ENCODE measurements at regions not wholly inside any gene's neighbourhood (a gene's known extent, or its start where the extent isn't known, plus 50 kb on each side); places are given as distances from the start of the nearest gene placed in this dataset.

DNA sequence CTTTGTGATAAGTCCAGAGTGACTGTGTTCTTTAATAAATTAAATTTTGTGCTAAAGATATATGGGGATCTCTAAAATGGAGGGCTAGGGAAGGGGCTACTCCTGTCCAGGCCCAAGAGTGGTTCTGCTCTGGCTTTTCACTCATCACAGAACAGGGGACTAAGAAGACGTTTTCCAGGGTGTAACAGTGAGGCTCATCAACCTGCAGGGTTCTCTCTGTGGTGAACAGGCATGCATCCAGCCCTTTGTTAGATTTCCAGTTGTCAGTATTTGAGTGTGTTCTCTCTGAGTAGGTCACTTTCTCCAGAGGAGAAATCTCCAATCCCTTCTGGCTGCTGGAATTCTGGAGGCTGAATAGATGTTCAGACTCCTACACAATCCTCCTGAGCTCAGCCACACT, 408.9 kb downstream of the PLCL1 start:
- ChIA-PET POLR2A (no interaction called here), CTCF (no interaction called here)

DNA sequence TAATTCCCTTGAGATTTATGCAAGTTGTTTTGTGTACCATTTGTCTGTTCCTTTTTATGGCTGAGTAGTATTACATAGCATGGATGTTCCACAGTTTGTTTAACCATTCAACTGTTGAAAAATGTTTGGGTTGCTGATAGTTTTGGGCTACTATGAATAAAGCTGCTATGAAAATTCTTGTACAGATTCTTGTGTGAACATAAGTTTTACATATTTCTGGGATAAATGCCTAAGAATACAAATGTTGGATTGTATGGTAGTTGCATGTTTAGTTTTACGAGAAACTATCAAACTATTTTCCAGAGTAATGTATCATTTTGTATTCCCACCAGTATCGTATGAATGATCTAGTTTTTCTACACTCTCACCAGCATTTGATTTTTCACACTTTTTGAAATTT, 407.3 kb downstream of the PLCL1 start:
- no peaks in the 10 kb centered on the region for H3K36me3 Mint-ChIP-seq (ENCODE audit: low read depth)
- ATAC-seq (no peak), DNase-seq (no peak)
- CTCF ChIA-PET = no interaction called here
- POLR2A ChIA-PET = no interaction called here
- peaks cover 4% of the 10 kb centered on the region for H3K27me3 Mint-ChIP-seq (ENCODE audit: low read depth)
- H3K4me1 Mint-ChIP-seq (ENCODE audit: low read depth) = no peaks in the 10 kb centered on the region
- H3K4me3 Mint-ChIP-seq = no peak overlapping the region
- H3K9me3 Mint-ChIP-seq (ENCODE audit: insufficient read depth) = no peaks in the 10 kb centered on the region
- no peak overlapping the region for H3K27ac Mint-ChIP-seq

More for the DNA sequence above, 408.9 kb downstream of the PLCL1 start:
- Mint-ChIP-seq H3K4me1 (ENCODE audit: low read depth) (no peaks in the 10 kb centered on the region), H3K4me3 (no peak overlapping the region), H3K9me3 (ENCODE audit: insufficient read depth) (no peaks in the 10 kb centered on the region), H3K36me3 (ENCODE audit: low read depth) (no peaks in the 10 kb centered on the region), H3K27me3 (ENCODE audit: low read depth) (peaks cover 1% of the 10 kb centered on the region), H3K27ac (no peak overlapping the region)
- no peak for DNase-seq
- no peak for ATAC-seq

DNA sequence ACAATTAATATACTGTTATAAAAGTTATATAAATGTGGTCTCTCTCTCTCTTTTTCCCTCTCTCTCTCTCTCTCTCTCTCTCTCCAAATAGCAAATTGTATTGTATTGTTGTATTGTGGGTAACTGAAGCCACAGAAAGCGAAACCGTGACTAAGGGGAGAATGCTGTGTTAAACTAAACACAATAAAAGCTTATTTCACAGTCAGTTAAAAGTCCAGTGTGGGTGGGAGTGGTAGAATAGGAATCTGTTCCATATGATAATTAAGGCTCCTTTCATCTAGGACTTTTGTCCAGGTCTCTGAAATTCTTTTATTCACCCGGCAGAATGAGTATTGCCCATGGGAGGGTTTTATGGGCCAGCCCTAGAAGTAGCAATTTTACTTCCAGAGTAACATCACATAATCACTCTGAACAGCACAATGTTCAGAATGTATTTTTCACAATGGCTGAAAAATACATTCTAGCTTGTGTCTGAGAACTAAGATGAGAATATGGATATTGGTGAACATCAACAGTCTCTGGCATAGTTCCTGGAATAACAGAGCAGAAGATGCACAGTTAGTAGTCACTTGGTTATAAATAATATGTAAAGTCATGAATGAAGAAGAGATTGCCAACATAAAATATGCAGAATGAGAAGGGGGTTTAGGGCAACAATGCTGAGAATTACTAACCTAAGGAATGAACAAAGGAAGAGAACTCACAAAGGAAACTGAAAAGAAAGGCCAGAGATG, 399.1 kb downstream of the PLCL1 start:
- H3K36me3 Mint-ChIP-seq (ENCODE audit: low read depth) = no peaks in the 10 kb centered on the region
- no peak for ATAC-seq
- no peak overlapping the region for H3K4me3 Mint-ChIP-seq
- ChIA-PET POLR2A (no interaction called here), CTCF (no interaction called here)
- H3K27ac Mint-ChIP-seq = no peak overlapping the region
- DNase-seq = no peak
- peaks cover 3% of the 10 kb centered on the region for H3K27me3 Mint-ChIP-seq (ENCODE audit: low read depth)
- no peaks in the 10 kb centered on the region for H3K4me1 Mint-ChIP-seq (ENCODE audit: low read depth)
- H3K9me3 Mint-ChIP-seq (ENCODE audit: insufficient read depth) = no peaks in the 10 kb centered on the region

Measured in activated CD8-positive, alpha-beta T cell treated with anti-CD3 and anti-CD28 coated beads, Interleukin-2, amount 10 ng/mL, durations not matched to agents 7 days and 5 days (primary cell).